MCF 10A (cell line): ENCODE measurements at regions not wholly inside any gene's neighbourhood (a gene's known extent, or its start where the extent isn't known, plus 50 kb on each side); places are given as distances from the start of the nearest gene placed in this dataset.

Experiments
- BruUV-seq: library from RNA; stranded (reverse); fragments of 400-500 nt; replicated peaks from 2 replicates; lab custom pipeline; 2021; lab: Mats Ljungman, UMichigan
- CTCF ChIA-PET: fragments of 300-600 bp; sonication (Branson Sonifier 250); formaldehyde crosslinking; extraction: SDS; loops from one replicate; lab custom pipeline; 2021; ENCODE audit warnings: antibody characterized with exemption, inconsistent platforms; lab: Yijun Ruan, JAX
- POLR2A ChIA-PET: fragments of 300-600, 350-650 bp; sonication (Branson Sonifier 250); formaldehyde crosslinking; extraction: SDS; loops from one replicate; lab custom pipeline; 2020; ENCODE audit warnings: antibody characterized with exemption, inconsistent platforms; lab: Yijun Ruan, JAX
- DNase-seq: peaks from one replicate; pipeline ENCODE4 v3.0.0-alpha.2; 2018; ENCODE audit not compliant: unreplicated experiment
- H3K27ac Mint-ChIP-seq: one replicate; pipeline ENCODE4 v1.8.0; 2022; ENCODE audit warnings: mild to moderate bottlenecking, low read depth, mixed read lengths; ENCODE audit not compliant: unreplicated experiment
- H3K27me3 Mint-ChIP-seq: one replicate; pipeline ENCODE4 v1.8.0; 2022; ENCODE audit warnings: mixed read lengths; ENCODE audit not compliant: insufficient read depth, unreplicated experiment
- H3K36me3 Mint-ChIP-seq: one replicate; pipeline ENCODE4 v1.8.0; 2022; ENCODE audit warnings: mild to moderate bottlenecking, moderate library complexity, mixed read lengths; ENCODE audit not compliant: insufficient read depth, unreplicated experiment
- H3K4me1 Mint-ChIP-seq: one replicate; pipeline ENCODE4 v1.8.0; 2022; ENCODE audit warnings: mixed read lengths; ENCODE audit not compliant: insufficient read depth, unreplicated experiment
- H3K4me3 Mint-ChIP-seq: one replicate; pipeline ENCODE4 v1.8.0; 2022; ENCODE audit warnings: mild to moderate bottlenecking, moderate library complexity, mixed read lengths; ENCODE audit not compliant: unreplicated experiment
- H3K9me3 Mint-ChIP-seq: one replicate; pipeline ENCODE4 v1.8.0; 2022; ENCODE audit warnings: mixed read lengths; ENCODE audit not compliant: unreplicated experiment
- intact Hi-C: fragments of 100-400 bp; cut with micrococcal nuclease; formaldehyde crosslinking; loops from 2 replicates; pipeline ENCODE4 v1.14.1; 2022
- TF ChIP-seq, protein P1 (sequence below): fragments of 200-600 bp; IDR thresholded peaks from one replicate; pipeline ENCODE4 v1.8.0; 2022; ENCODE audit warnings: antibody characterized with exemption, mild to moderate bottlenecking; ENCODE audit not compliant: unreplicated experiment

DNA sequence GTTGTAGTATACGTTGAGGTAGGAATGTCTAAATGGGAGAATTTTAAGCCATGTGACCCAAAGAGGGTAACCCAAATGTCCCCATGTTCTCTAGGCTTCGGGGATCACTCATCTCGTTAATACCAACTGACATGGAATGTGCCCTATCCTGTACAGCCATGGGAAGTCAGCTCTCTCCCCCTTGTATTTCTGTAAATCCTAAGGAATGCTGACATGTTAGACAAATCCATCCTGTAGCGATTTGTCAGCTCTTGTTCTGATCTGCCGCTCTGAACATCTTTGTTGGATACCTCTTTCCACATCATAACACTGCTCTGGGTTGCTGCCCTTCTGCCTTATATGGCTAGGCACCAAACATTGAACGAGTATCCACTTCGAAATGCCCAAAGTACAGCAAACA is 350.6 kb downstream of the RND3 start:
- intact Hi-C loops = no loop called here
- BruUV-seq = no TSS peak
- H3K27me3 Mint-ChIP-seq = no peaks in the 10 kb centered on the region
- TF ChIP-seq, protein P1, sequence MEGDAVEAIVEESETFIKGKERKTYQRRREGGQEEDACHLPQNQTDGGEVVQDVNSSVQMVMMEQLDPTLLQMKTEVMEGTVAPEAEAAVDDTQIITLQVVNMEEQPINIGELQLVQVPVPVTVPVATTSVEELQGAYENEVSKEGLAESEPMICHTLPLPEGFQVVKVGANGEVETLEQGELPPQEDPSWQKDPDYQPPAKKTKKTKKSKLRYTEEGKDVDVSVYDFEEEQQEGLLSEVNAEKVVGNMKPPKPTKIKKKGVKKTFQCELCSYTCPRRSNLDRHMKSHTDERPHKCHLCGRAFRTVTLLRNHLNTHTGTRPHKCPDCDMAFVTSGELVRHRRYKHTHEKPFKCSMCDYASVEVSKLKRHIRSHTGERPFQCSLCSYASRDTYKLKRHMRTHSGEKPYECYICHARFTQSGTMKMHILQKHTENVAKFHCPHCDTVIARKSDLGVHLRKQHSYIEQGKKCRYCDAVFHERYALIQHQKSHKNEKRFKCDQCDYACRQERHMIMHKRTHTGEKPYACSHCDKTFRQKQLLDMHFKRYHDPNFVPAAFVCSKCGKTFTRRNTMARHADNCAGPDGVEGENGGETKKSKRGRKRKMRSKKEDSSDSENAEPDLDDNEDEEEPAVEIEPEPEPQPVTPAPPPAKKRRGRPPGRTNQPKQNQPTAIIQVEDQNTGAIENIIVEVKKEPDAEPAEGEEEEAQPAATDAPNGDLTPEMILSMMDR = no peak
- CTCF ChIA-PET = interaction anchor here (0.6 kb wide), 1 partner anchor 381 kb away, joined by 3 read pairs; no protein-coding TSS in a partner anchor
- H3K36me3 Mint-ChIP-seq = no peaks in the 10 kb centered on the region
- no peak overlapping the region for H3K4me3 Mint-ChIP-seq
- no peaks in the 10 kb centered on the region for H3K9me3 Mint-ChIP-seq
- peaks cover 13% of the 10 kb centered on the region for H3K4me1 Mint-ChIP-seq
- H3K27ac Mint-ChIP-seq = peak overlapping the region; percentile 55
- DNase-seq = no peak
- POLR2A ChIA-PET = no interaction called here

DNA sequence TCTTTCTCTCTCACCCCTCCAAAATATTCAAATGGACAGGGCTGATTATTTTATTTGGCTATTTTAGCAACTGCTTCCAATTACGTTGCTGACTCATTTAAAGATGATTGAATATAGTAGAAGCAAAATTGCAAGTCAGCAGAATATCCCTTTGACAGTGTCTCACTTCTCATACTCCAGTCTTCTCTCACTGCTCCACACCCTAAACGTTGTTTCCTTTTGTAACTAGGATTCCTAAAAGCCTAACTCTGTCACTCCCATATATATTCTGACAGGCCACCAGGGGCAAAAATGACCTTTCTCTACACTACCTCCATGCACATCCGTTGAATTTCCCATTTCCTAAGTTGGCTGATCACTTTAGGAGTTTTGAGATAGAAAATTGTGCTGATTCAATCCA is 351.1 kb downstream of the RND3 start:
- Mint-ChIP-seq H3K4me1 (peaks cover 13% of the 10 kb centered on the region), H3K9me3 (no peaks in the 10 kb centered on the region), H3K27ac (no peak overlapping the region), H3K4me3 (no peak overlapping the region), H3K36me3 (no peaks in the 10 kb centered on the region), H3K27me3 (no peaks in the 10 kb centered on the region)
- TF ChIP-seq, protein P1 = no peak
- POLR2A ChIA-PET = no interaction called here
- CTCF ChIA-PET = interaction anchor here (1.2 kb wide), 1 partner anchor 32 kb away, joined by 3 read pairs; no protein-coding TSS in a partner anchor
- intact Hi-C loops = no loop called here
- DNase-seq = no peak
- no TSS peak for BruUV-seq

DNA sequence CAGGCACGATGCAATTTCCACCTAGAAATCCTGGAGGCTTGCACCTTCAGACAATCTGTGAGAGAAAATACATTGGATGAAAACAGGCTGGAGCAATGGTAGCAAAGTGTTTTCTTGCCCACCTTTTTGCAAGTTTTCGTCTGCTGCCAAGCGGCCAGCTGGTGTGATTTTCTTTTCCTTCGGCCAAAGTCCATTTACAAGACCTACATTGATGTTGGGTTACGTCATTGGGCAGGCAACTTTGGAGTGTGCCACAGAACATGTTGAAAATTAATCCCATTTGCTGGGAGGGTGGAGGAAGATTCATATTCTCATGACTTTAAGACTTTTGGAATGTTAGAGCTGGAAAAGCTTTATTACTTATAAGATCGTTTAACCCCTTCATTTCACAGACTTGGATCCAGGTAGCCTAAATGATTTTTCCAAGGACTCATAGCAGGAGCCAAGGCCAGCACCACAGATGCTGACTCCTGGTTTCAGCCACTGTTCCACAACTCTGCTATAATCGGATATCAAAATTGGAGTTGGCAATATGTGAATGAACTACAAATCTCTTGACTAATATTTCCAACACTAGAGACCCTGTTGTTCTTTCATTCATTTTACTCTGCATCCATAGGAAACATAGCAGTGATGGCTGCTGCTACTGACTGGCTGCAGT is 352.1 kb downstream of the RND3 start:
- Mint-ChIP-seq H3K4me1 (peaks cover 13% of the 10 kb centered on the region), H3K27me3 (no peaks in the 10 kb centered on the region), H3K27ac (no peak overlapping the region), H3K9me3 (no peaks in the 10 kb centered on the region), H3K36me3 (no peaks in the 10 kb centered on the region), H3K4me3 (no peak overlapping the region)
- no TSS peak for BruUV-seq
- CTCF ChIA-PET = interaction anchor here (1.0 to 1.2 kb wide), 2 partner anchors 22 to 33 kb away, joined by 3 to 4 read pairs; no protein-coding TSS in a partner anchor
- POLR2A ChIA-PET = interaction anchor here (0.6 to 1.7 kb wide), 3 partner anchors 9 to 352 kb away, joined by 3 read pairs; no protein-coding TSS in a partner anchor
- intact Hi-C loops = no loop called here
- TF ChIP-seq, protein P1 = no peak
- no peak for DNase-seq

DNA sequence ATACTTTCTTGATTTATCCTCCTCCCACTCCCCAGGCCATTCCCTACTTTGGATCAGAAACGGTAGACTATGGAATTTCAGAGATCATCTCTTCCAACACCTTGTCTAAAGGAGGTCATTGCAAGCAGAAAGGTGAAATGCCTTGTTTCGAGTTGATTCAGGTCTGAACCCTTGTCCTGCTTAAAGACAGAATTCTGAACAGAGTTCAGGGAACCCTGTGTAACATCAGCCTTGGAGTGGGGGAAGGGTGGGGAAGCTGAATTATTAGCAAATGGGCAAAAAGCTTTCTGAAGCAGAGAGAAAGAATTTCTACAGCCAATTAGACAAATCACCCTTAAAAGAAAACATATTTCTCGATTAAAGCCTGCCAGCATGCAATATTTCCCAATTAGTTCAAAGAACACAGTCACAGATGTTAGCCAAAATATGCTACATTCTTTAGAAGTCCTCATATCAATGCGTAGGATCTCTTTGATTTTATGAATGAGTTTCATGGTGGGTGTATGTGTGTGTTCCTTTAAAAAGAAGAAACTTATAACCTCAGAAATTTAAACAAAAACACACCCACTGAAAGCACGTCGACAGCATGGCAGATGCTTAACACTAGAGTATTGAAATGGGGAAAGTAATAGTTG is 353.1 kb downstream of the RND3 start:
- no peaks in the 10 kb centered on the region for H3K27me3 Mint-ChIP-seq
- no peak overlapping the region for H3K27ac Mint-ChIP-seq
- POLR2A ChIA-PET = interaction anchor here (0.7 to 2.1 kb wide), 10 partner anchors 9 to 548 kb away, joined by 3 to 10 read pairs (median 3); no protein-coding TSS in a partner anchor
- H3K4me3 Mint-ChIP-seq = no peak overlapping the region
- H3K4me1 Mint-ChIP-seq = peaks cover 13% of the 10 kb centered on the region
- DNase-seq = no peak
- H3K9me3 Mint-ChIP-seq = no peaks in the 10 kb centered on the region
- no peaks in the 10 kb centered on the region for H3K36me3 Mint-ChIP-seq
- intact Hi-C loops = no loop called here
- BruUV-seq = no TSS peak
- CTCF ChIA-PET = no interaction called here
- TF ChIP-seq, protein P1 = no peak
